ENCODE measurements at regions not wholly inside any gene's neighbourhood (a gene's known extent, or its start where the extent isn't known, plus 50 kb on each side); places are given as distances from the start of the nearest gene placed in this dataset.

DNA sequence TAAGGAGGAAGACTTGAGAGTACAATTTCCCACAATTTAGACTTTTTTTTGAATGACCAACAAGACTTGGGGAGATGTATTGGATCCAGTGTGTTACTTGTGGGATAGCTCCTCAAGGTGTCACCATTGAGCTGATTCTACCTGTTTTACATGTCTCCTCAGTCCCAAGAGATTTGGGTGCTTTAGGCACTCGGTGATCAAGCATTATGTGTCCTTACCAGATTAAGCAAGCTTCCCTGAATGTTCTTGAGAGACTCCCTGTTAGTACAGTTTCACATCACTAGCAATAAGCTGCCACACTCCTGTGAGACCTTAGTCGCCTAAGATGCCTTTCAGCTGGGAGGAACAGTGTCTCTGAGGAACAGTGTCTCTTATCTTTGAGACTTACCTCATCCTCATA, 384.3 kb upstream of the SYT4 start:
- TF ChIP-seq, protein P1, sequence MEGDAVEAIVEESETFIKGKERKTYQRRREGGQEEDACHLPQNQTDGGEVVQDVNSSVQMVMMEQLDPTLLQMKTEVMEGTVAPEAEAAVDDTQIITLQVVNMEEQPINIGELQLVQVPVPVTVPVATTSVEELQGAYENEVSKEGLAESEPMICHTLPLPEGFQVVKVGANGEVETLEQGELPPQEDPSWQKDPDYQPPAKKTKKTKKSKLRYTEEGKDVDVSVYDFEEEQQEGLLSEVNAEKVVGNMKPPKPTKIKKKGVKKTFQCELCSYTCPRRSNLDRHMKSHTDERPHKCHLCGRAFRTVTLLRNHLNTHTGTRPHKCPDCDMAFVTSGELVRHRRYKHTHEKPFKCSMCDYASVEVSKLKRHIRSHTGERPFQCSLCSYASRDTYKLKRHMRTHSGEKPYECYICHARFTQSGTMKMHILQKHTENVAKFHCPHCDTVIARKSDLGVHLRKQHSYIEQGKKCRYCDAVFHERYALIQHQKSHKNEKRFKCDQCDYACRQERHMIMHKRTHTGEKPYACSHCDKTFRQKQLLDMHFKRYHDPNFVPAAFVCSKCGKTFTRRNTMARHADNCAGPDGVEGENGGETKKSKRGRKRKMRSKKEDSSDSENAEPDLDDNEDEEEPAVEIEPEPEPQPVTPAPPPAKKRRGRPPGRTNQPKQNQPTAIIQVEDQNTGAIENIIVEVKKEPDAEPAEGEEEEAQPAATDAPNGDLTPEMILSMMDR (optimal IDR thresholded peaks at IDR 0.05 in 1 of 3, IDR thresholded peaks at IDR 0.05 in 1 of 3, conservative IDR thresholded peaks at IDR 0.05 in 1 of 3; ENCODE audit: extremely low read depth in 1 of 3, insufficient read depth in 2 of 3, low read length in 3 of 3): peak; percentile 58 to 77 (median 68)
- no peak for TF ChIP-seq EZH2 (IDR thresholded peaks at IDR 0.05; ENCODE audit: low read length)

All from keratinocyte (primary cell).